Glutamatergic neuron (in vitro differentiated cells): ENCODE measurements at regions not wholly inside any gene's neighbourhood (a gene's known extent, or its start where the extent isn't known, plus 50 kb on each side); places are given as distances from the start of the nearest gene placed in this dataset.

Experiments
- DNase-seq: peaks from one replicate; pipeline ENCODE4 v3.0.0; 2022
- H3K27ac Mint-ChIP-seq: one replicate; pipeline ENCODE4 v1.8.0; 2020; ENCODE audit warnings: mild to moderate bottlenecking, mixed read lengths, inconsistent platforms; ENCODE audit not compliant: unreplicated experiment
- H3K27me3 Mint-ChIP-seq: one replicate; pipeline ENCODE4 v1.8.0; 2020; ENCODE audit warnings: mild to moderate bottlenecking, moderate library complexity, mixed read lengths, inconsistent platforms; ENCODE audit not compliant: unreplicated experiment
- H3K36me3 Mint-ChIP-seq: one replicate; pipeline ENCODE4 v1.8.0; 2020; ENCODE audit warnings: mild to moderate bottlenecking, mixed read lengths, inconsistent platforms; ENCODE audit not compliant: unreplicated experiment
- H3K4me1 Mint-ChIP-seq: one replicate; pipeline ENCODE4 v1.8.0; 2020; ENCODE audit warnings: mild to moderate bottlenecking, low read depth, mixed read lengths, inconsistent platforms; ENCODE audit not compliant: unreplicated experiment
- H3K4me3 Mint-ChIP-seq: one replicate; pipeline ENCODE4 v1.8.0; 2020; ENCODE audit warnings: mild to moderate bottlenecking, mixed read lengths, inconsistent platforms; ENCODE audit not compliant: unreplicated experiment
- H3K9me3 Mint-ChIP-seq: one replicate; pipeline ENCODE4 v1.8.0; 2020; ENCODE audit warnings: mild to moderate bottlenecking, moderate library complexity, mixed read lengths, inconsistent platforms; ENCODE audit not compliant: unreplicated experiment
- CTCF ChIP-seq: fragments of 200-600 bp; sonication (generic); IDR thresholded peaks from one replicate; pipeline ENCODE4 v1.5.0; 2021; ENCODE audit not compliant: partially characterized antibody, unreplicated experiment

- H3K4me3 Mint-ChIP-seq, result peak overlapping the region; percentile 63
- peaks cover 28% of the 10 kb centered on the region for H3K4me1 Mint-ChIP-seq
- H3K27me3 Mint-ChIP-seq, result peaks cover 4% of the 10 kb centered on the region
- no peak overlapping the region for H3K27ac Mint-ChIP-seq
- peaks cover 2% of the 10 kb centered on the region for H3K9me3 Mint-ChIP-seq
- no peak for TF ChIP-seq CTCF
- H3K36me3 Mint-ChIP-seq, result no peaks in the 10 kb centered on the region
- no peak for DNase-seq
These were observed 134.1 kb upstream of the HES1 start for GRCh38 chr3:194001728-194002459.

GRCh38 chr3:194003114-194004057 lies 132.6 kb upstream of the HES1 start:
- DNase-seq, result peak; percentile 71
- Mint-ChIP-seq H3K4me3 (peak overlapping the region; percentile 86), H3K4me1 (peaks cover 24% of the 10 kb centered on the region), H3K27me3 (peaks cover 4% of the 10 kb centered on the region), H3K36me3 (no peaks in the 10 kb centered on the region), H3K27ac (peak overlapping the region; percentile 89), H3K9me3 (peaks cover 2% of the 10 kb centered on the region)
- TF ChIP-seq CTCF, result no peak

GRCh38 chr3:194005930-194006501 lies 129.9 kb upstream of the HES1 start:
- Mint-ChIP-seq H3K4me1 (peaks cover 21% of the 10 kb centered on the region), H3K27me3 (peaks cover 4% of the 10 kb centered on the region), H3K27ac (no peak overlapping the region), H3K9me3 (peaks cover 2% of the 10 kb centered on the region), H3K4me3 (no peak overlapping the region), H3K36me3 (no peaks in the 10 kb centered on the region)
- no peak for DNase-seq
- peak; percentile 27 for TF ChIP-seq CTCF

GRCh38 chr3:194007592-194008337 lies 128.2 kb upstream of the HES1 start:
- DNase-seq, result no peak
- Mint-ChIP-seq H3K27me3 (peaks cover 4% of the 10 kb centered on the region), H3K4me1 (peaks cover 19% of the 10 kb centered on the region), H3K9me3 (no peaks in the 10 kb centered on the region), H3K27ac (no peak overlapping the region), H3K36me3 (no peaks in the 10 kb centered on the region), H3K4me3 (no peak overlapping the region)
- no peak for TF ChIP-seq CTCF
